HCT116 (cell line): ENCODE measurements at regions not wholly inside any gene's neighbourhood (a gene's known extent, or its start where the extent isn't known, plus 50 kb on each side); places are given as distances from the start of the nearest gene placed in this dataset.

Source experiments
- ATAC-seq: fragments of 200-7000 bp; cut with Tn5 transposase; 2 replicates; pipeline ENCODE4 v1.9.1; 2020; ENCODE audit warnings: mild to moderate bottlenecking, moderate library complexity
- BruUV-seq: library from RNA; stranded (reverse); fragments of 400-500 nt; replicated peaks from 2 replicates; lab custom pipeline; 2021; lab: Mats Ljungman, UMichigan
- CTCF ChIA-PET: fragments of 300-600 bp; sonication (Branson Sonifier 250); formaldehyde crosslinking; loops from one replicate; lab custom pipeline; 2021; ENCODE audit warnings: antibody characterized with exemption; lab: Charles Lee
- POLR2A ChIA-PET: fragments of 300-600, 350-600 bp; sonication (Branson Sonifier 250); formaldehyde crosslinking; loops from one replicate; lab custom pipeline; 2021; ENCODE audit warnings: antibody characterized with exemption; lab: Charles Lee
- RAD21 ChIA-PET, 2 experiments: fragments of 300-600 bp; sonication (Branson Sonifier 250); formaldehyde crosslinking; loops; one replicate each; lab custom pipeline; 2023; ENCODE audit warnings: low total read pairs in 2 of 2; ENCODE audit not compliant: uncharacterized antibody in 2 of 2, unreplicated experiment in 2 of 2, low non-redundant PET in 1 of 2; lab: Charles Lee
- DNase-seq: peaks from one replicate; pipeline ENCODE4 v3.0.0-alpha.2; 2010; ENCODE audit warnings: low read depth, low spot score
- H2AFZ ChIP-seq: fragments of 200-600 bp; shearing (Covaris generic), sonication (generic); 2 replicates; pipeline ENCODE4 v1.6.1; 2017; ENCODE audit warnings: low read depth, mixed run types, mixed read lengths, antibody characterized with exemption, low read length; ENCODE audit not compliant: poor library complexity, severe bottlenecking
- H3K27ac ChIP-seq: 2 replicates; pipeline ENCODE4 v1.5.1; 2012; ENCODE audit warnings: low read depth, low read length
- H3K27me3 ChIP-seq: fragments of 200-600 bp; sonication (generic); 2 replicates; pipeline ENCODE4 v1.6.1; 2016; ENCODE audit warnings: mixed run types, low read length, mixed read lengths; ENCODE audit not compliant: insufficient read depth
- H3K36me3 ChIP-seq, 2 experiments: fragments of 200-500 bp in 1 of 2; fragments of 200-600 bp in 1 of 2; sonication (Bioruptor generic) in 1 of 2; sonication (generic) in 1 of 2; 2 replicates each; pipeline versions ENCODE4 v1.5.1 to v1.6.1; 2014 to 2016; ENCODE audit warnings: low read length in 2 of 2, inconsistent platforms in 1 of 2, mixed read lengths in 1 of 2, mixed run types in 1 of 2; ENCODE audit not compliant: insufficient read depth in 2 of 2, control insufficient read depth in 1 of 2
- H3K4me1 ChIP-seq, 2 experiments: fragments of 200-600 bp in 1 of 2; sonication (generic) in 1 of 2; 2 replicates each; pipeline versions ENCODE4 v1.5.1 to v1.6.1; 2012 to 2017; ENCODE audit warnings: low read length in 2 of 2, inconsistent platforms in 1 of 2, mild to moderate bottlenecking in 1 of 2, mixed read lengths in 1 of 2, mixed run types in 1 of 2, moderate library complexity in 1 of 2; ENCODE audit not compliant: insufficient read depth in 2 of 2, control insufficient read depth in 1 of 2
- H3K4me2 ChIP-seq: fragments of 200-600 bp; sonication (generic); 2 replicates; pipeline ENCODE4 v1.6.1; 2017; ENCODE audit warnings: mixed run types, low read length, mixed read lengths
- H3K4me3 ChIP-seq, 2 experiments: fragments of 200-600 bp in 1 of 2; sonication (generic) in 1 of 2; replicated peaks in 1 of 2; 2 replicates each; pipeline ENCODE4 v1.5.1; 2011 to 2016; ENCODE audit warnings: low read length in 2 of 2, control low read depth in 1 of 2, low read depth in 1 of 2, mild to moderate bottlenecking in 1 of 2, mixed read lengths in 1 of 2, mixed run types in 1 of 2
- H3K79me2 ChIP-seq: fragments of 200-600 bp; sonication (generic); 2 replicates; pipeline ENCODE4 v1.6.1; 2017; ENCODE audit warnings: mild to moderate bottlenecking, mixed run types, low read length, moderate library complexity, mixed read lengths; ENCODE audit not compliant: insufficient read depth
- H3K9ac ChIP-seq: fragments of 200-600 bp; sonication (generic); 2 replicates; pipeline ENCODE4 v1.6.1; 2016; ENCODE audit warnings: low read length, mixed read lengths
- H3K9me2 ChIP-seq: fragments of 200-600 bp; sonication (generic), shearing (Covaris generic); 2 replicates; pipeline ENCODE4 v1.6.1; 2017; ENCODE audit warnings: mixed run types, mild to moderate bottlenecking, moderate library complexity; ENCODE audit not compliant: insufficient read depth
- H3K9me3 ChIP-seq, 2 experiments: fragments of 200-500 bp in 1 of 2; fragments of 200-600 bp in 1 of 2; sonication (Bioruptor generic) in 1 of 2; sonication (generic) in 1 of 2; 2 replicates each; pipeline ENCODE4 v1.6.1; 2014 to 2017; ENCODE audit warnings: low read length in 2 of 2, mixed read lengths in 2 of 2, inconsistent platforms in 1 of 2, low read depth in 1 of 2, mild to moderate bottlenecking in 1 of 2, mixed run types in 1 of 2, moderate library complexity in 1 of 2; ENCODE audit not compliant: control insufficient read depth in 1 of 2, insufficient read depth in 1 of 2
- H4K20me1 ChIP-seq: fragments of 200-600 bp; sonication (generic), shearing (Covaris generic); 2 replicates; pipeline ENCODE4 v1.6.1; 2017; ENCODE audit warnings: mixed run types, mild to moderate bottlenecking, moderate library complexity; ENCODE audit not compliant: insufficient read depth
- CBX3 ChIP-seq: IDR thresholded peaks from 2 replicates; pipeline ENCODE4 v1.6.1; 2012; ENCODE audit warnings: low read depth
- CTCF ChIP-seq, 3 experiments: fragments of 200-600 bp in 1 of 3; sonication (generic) in 1 of 3; IDR thresholded peaks in 2 of 3; conservative IDR thresholded peaks in 1 of 3; 2 replicates each; pipeline ENCODE4 v1.5.1; 2012 to 2017; ENCODE audit warnings: low read depth in 2 of 3, low read length in 2 of 3, antibody characterized with exemption in 1 of 3, borderline replicate concordance in 1 of 3, control low read depth in 1 of 3, mild to moderate bottlenecking in 1 of 3, mixed read lengths in 1 of 3, mixed run types in 1 of 3, moderate library complexity in 1 of 3; ENCODE audit not compliant: insufficient read depth in 1 of 3
- EGR1 ChIP-seq: IDR thresholded peaks from 2 replicates; pipeline ENCODE4 v1.6.1; 2012; ENCODE audit warnings: low read depth
- EZH2phosphoT487 ChIP-seq: fragments of 200-600 bp; IDR thresholded peaks from 2 replicates; pipeline ENCODE4 v1.6.1; 2018; ENCODE audit warnings: antibody characterized with exemption, borderline replicate concordance
- FOSL1 ChIP-seq: IDR thresholded peaks from 2 replicates; pipeline ENCODE4 v1.6.1; 2012; ENCODE audit warnings: low read depth
- JUND ChIP-seq: IDR thresholded peaks from 2 replicates; pipeline ENCODE4 v1.6.1; 2012
- POLR2A ChIP-seq: IDR thresholded peaks from 2 replicates; pipeline ENCODE4 v1.7.0; 2011; ENCODE audit warnings: borderline replicate concordance; ENCODE audit not compliant: insufficient read depth, insufficient read length; ENCODE audit errors: extremely low read depth
- POLR2AphosphoS5 ChIP-seq: IDR thresholded peaks from 2 replicates; pipeline ENCODE4 v1.6.1; 2011; ENCODE audit warnings: mild to moderate bottlenecking, low read depth, low read length, moderate library complexity
- RAD21 ChIP-seq: IDR thresholded peaks from 2 replicates; pipeline ENCODE4 v1.6.1; 2012; ENCODE audit warnings: low read depth, mild to moderate bottlenecking
- SIN3A ChIP-seq: IDR thresholded peaks from 2 replicates; pipeline ENCODE4 v1.6.1; 2012; ENCODE audit warnings: low read depth
- SP1 ChIP-seq: IDR thresholded peaks from 2 replicates; pipeline ENCODE4 v1.6.1; 2012; ENCODE audit warnings: low read depth
- SRF ChIP-seq: IDR thresholded peaks from 2 replicates; pipeline ENCODE4 v1.6.1; 2012; ENCODE audit warnings: low read depth
- TCF7L2 ChIP-seq: IDR thresholded peaks from 2 replicates; pipeline ENCODE4 v1.7.0; 2011; ENCODE audit warnings: borderline replicate concordance, inconsistent platforms; ENCODE audit not compliant: insufficient read depth, insufficient read length; ENCODE audit errors: extremely low read depth
- ZBTB33 ChIP-seq: IDR thresholded peaks from 2 replicates; pipeline ENCODE4 v1.6.1; 2011; ENCODE audit warnings: mild to moderate bottlenecking, low read length, moderate library complexity; ENCODE audit not compliant: insufficient replicate concordance; ENCODE audit errors: extremely low read depth
- ZFX ChIP-seq: fragments of 450-650 bp; IDR thresholded peaks from 2 replicates; pipeline ENCODE4 v1.6.1; 2017
- ZNF274 ChIP-seq: fragments of 200-500 bp; sonication (Bioruptor generic); IDR thresholded peaks from 2 replicates; pipeline ENCODE4 v1.6.1; 2014; ENCODE audit warnings: mild to moderate bottlenecking, low read depth, low read length, inconsistent platforms
- intact Hi-C: fragments of 100-400 bp; cut with micrococcal nuclease; formaldehyde crosslinking; loops from 2 replicates; pipeline ENCODE4 v1.10.0; 2022
- TF ChIP-seq, protein P1 (sequence below): IDR thresholded peaks from 2 replicates; pipeline ENCODE4 v1.6.1; 2012

GRCh38 chr7:52257890-52258289 is 777.5 kb upstream of the POM121L12 start:
- ChIA-PET CTCF (no interaction called here), RAD21 (no interaction called here), POLR2A (no interaction called here)
- no peak for TF ChIP-seq EZH2phosphoT487
- no peak for TF ChIP-seq EGR1
- TF ChIP-seq SIN3A = no peak
- no peak for TF ChIP-seq RAD21
- TF ChIP-seq ZFX = no peak
- no peak for TF ChIP-seq POLR2A
- TF ChIP-seq ZBTB33 = no peak
- TF ChIP-seq POLR2AphosphoS5 = no peak
- Histone ChIP-seq H3K9me3 (peaks cover 10 to 12% of the 10 kb centered on the region in 2 experiments; a peak in 2 of 4 replicates), H3K36me3 (no peaks in the 10 kb centered on the region), H3K4me1 (no peaks in the 10 kb centered on the region), H3K27me3 (no peaks in the 10 kb centered on the region), H3K4me3 (no peak overlapping the region), H3K27ac (no peak overlapping the region), H3K79me2 (no peaks in the 10 kb centered on the region), H3K4me2 (no peak overlapping the region), H2AFZ (no peak overlapping the region), H3K9ac (no peak overlapping the region), H3K9me2 (no peaks in the 10 kb centered on the region), H4K20me1 (no peaks in the 10 kb centered on the region)
- no TSS peak for BruUV-seq
- intact Hi-C loops = no loop called here
- ATAC-seq (no peak), DNase-seq (no peak)

- no peak overlapping the region for H3K4me3 ChIP-seq
- no peak overlapping the region for H3K9ac ChIP-seq
- no peaks in the 10 kb centered on the region for H3K9me2 ChIP-seq
- no peaks in the 10 kb centered on the region for H3K36me3 ChIP-seq
- ChIA-PET POLR2A (no interaction called here), RAD21 (no interaction called here), CTCF (no interaction called here)
- no peaks in the 10 kb centered on the region for H3K79me2 ChIP-seq
- no peaks in the 10 kb centered on the region for H3K4me1 ChIP-seq
- no peaks in the 10 kb centered on the region for H3K27me3 ChIP-seq
- H2AFZ ChIP-seq = no peak overlapping the region
- peaks cover 10 to 17% of the 10 kb centered on the region in 2 experiments; a peak in 3 of 4 replicates for H3K9me3 ChIP-seq
- ATAC-seq (no peak), DNase-seq (no peak)
- BruUV-seq = no TSS peak
- H3K4me2 ChIP-seq = no peak overlapping the region
- H4K20me1 ChIP-seq = no peaks in the 10 kb centered on the region
- intact Hi-C loops = no loop called here
- no peak overlapping the region for H3K27ac ChIP-seq
- TF ChIP-seq SRF = no peak
- no peak for TF ChIP-seq SP1
- TF ChIP-seq CBX3 = no peak
- TF ChIP-seq, protein P1, sequence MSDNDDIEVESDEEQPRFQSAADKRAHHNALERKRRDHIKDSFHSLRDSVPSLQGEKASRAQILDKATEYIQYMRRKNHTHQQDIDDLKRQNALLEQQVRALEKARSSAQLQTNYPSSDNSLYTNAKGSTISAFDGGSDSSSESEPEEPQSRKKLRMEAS = no peak
- TF ChIP-seq FOSL1 = no peak
- TF ChIP-seq TCF7L2 = no peak
- no peak for TF ChIP-seq EGR1
- no peak for TF ChIP-seq CTCF (IDR thresholded peaks at IDR 0.05 in 2 of 3, conservative IDR thresholded peaks at IDR 0.05 in 1 of 3; ENCODE audit: borderline replicate concordance in 1 of 3, insufficient read depth in 1 of 3, low read depth in 2 of 3, low read length in 2 of 3)
- TF ChIP-seq RAD21 = no peak
- TF ChIP-seq ZNF274 = no peak
- TF ChIP-seq POLR2AphosphoS5 = no peak
- TF ChIP-seq JUND = no peak
These were observed 780.9 kb upstream of the POM121L12 start for GRCh38 chr7:52254396-52255010.
